C1 segment of cervical spinal cord (tissue), 14 donors: ENCODE measurements at regions not wholly inside any gene's neighbourhood (a gene's known extent, or its start where the extent isn't known, plus 50 kb on each side); places are given as distances from the start of the nearest gene placed in this dataset.
"Not testable (repeated sequence)": the region's sequence is repeated elsewhere in the genome, so short reads cannot be mapped to it uniquely, and the experiment has no call there.

Experiments used
- DNase-seq, 14 donors: peaks; one replicate each; lab custom pipeline; 2025; lab: John Stamatoyannopoulos, UW

DNA sequence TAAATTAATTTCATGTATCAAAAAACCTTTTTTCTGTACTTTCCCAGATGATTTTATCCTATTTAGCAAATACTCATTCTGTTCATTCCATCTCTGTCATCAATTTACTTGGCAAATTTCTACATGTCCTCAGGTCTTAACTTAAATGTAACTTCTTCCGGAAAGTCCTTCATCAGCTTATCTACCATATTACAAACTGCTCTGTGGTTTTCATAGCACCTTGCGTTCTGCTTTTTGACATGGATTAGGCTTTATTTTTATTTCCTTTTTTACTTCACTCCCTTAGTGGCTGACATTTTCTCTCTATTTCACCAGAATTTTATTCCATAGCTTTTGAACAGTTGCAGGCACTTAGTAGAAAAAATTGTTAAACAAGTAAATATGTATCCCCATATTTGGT is 1040.8 kb downstream of the TAF11L14 start:
- DNase-seq: no peak

DNA sequence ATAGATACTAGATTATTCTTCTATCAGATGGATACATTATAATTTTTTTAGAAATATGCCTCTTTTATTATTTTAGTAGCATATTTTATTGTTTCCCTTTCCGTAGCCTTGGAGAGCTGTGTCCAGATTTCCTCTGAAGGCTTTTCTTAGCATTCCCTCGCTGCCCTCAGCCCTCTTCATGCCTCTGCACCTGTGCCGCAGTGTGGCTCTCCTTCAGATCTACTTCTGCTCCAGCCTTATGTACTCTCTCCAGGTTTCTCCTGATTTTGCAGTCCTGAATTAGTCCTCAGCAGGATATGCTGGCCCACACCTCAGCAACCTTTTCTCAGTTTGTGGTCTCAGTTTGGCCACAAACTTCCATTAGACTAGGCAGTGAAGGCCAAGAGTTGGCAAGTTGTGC is 1052.0 kb downstream of the TAF11L14 start:
- DNase-seq: no peak

DNA sequence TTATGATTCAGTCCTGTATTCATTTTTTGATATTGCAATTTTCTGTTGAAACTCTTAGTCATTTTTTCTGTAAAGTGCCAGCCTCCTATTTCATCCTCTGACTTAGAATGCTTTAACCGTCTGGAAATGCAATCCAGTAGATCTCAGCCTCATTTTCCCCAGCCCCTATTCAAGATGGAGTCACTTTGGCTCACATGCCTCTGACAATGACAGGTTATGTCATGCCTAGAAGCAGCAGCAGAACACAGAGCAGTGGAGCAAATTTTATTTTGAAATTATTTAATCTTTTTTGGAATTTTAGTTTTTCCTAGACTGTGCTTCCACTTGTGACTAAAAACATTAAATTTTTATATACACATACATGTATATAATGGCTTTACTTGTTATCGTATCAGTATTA is 1053.2 kb downstream of the TAF11L14 start:
- no peak for DNase-seq

DNA sequence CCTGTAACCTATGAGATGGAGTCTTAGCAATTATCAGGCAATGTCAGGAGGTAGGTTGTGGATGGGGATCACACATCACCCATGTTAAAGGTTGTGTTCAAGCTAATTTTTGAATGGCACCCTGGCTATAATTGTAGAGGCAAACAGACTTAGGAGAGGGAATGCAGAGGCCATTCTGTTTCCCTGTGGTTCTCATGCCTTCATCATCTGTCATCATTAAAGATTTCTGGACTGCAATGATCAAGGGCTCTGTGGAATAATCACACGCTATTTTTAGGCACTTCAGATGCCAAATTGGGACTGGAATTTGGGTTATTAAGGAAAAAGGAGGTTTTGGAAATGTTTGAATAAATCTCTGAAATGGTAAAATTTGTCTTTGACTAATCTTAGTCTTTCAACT is 1065.4 kb downstream of the TAF11L14 start:
- peak in 1 of 14 donors; percentile 25 for DNase-seq

DNA sequence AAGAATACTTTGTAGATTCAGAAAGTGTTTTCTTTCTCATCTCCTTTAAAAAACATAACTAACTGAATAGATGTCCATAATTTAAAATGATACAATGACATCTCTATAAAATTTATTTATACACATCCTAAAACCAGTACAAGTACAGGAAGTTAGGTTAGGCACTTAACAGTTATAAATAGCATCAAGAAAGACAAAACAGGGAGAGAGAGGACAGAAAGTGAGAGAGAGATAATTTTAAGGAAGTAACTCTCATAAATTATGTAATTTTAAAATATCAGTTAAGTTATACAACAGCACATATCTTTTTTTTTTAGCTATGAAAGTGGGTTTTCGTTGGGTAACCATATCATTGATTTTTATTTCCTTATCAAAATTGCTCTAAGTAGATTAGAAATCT is 1068.6 kb downstream of the TAF11L14 start:
- no peak for DNase-seq

DNA sequence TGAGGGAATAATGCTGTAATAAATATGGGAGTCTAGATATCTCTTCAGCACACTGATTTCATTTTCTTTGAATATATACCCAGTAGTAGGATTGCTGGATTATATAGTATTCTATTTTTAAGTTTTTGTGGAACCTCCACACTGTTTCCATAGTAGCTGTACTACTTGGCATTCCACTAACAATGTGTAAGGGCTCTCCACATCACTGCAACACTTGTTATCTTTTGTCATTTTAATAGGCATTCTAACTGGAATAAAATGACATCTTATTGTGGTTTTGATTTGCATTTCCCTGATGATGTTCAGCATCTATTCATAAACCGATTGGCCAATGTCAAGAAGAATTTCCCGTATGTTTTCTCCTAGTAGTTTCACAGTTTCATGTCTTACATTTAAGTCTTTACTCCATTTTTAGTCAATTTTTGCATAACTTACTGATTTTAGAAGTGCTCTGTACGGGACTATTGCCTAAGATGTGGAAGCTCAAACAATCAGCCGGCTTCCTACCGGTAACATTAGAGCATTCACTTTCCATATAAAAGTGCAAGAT is 1078.8 kb downstream of the TAF11L14 start:
- no peak for DNase-seq

DNA sequence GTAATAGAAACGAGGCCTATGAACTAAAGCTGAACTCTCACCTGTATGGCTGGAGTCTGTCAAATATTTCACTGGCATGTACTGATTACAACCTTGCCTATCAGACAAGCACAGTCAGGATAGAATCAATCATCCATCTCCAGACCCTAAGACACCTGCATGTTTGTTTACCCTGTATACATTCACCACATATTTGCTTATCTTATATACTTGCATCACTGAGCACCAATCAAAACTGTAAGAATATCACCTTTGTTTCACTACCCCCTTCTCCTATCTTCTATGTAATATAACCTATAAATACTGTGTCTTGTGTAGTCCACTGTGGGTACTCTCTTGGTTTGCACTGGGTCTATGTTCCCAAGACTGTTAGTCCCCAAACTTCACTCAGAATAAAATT is 1085.7 kb downstream of the TAF11L14 start:
- no peak for DNase-seq

DNA sequence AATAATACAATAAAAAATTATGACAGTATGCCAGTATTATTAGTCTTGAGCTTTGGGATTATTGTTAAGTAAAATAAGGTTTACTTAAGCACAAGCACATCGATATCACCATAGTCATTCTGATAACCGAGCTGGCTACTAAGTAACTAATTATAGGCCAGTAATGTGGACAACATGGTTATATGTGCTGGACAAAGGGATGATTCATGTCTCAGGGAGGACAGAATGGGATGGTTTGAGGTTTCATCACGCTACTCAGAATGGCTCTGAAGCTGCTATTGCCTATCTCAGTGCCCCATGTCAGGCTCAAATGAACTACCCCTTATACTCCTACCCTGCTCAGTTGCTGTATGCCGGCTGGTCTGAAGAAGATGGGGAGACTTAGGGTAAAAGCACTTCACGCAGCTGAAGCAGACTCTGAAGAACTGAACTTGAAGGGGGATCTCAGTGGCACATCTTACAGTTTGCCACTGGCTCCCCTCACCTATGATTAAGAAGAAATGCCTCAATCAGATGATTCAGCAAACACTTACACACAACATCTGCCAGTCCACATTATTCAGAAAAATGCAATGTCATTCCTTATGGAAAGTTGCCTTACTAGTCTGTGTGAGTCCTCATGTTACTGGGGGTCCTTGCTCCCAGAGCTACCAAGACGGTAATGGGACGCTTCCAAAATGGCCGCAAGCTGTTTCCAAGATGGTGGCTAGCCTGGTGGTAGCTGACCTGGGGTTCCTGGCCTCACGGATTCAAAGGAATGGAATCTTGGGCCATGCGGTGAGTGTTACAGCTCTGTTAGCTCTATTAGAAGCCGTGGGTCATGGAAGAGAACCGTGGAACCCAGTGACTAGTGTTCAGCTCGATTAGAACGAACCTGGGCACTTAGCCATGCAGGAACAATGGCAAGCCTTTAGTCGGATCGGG is 1098.6 kb downstream of the TAF11L14 start:
- DNase-seq: no peak

DNA sequence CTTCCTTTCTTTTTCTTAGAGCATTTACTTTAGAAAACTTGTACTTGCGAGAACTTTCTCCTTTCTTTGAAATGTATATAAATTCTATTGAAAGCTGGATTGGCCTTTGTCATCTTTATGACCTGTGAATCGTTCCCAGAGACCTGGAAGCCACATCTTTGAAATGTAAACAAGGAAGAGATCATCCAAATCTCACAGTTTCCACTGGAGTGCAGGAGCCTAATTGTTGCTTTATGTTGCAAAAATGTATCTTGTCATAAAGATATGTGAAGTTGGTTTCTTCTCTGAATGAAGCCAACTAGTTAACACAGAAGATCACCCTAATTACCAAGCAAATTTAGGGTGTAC is 1101.8 kb downstream of the TAF11L14 start:
- DNase-seq: no peak

DNA sequence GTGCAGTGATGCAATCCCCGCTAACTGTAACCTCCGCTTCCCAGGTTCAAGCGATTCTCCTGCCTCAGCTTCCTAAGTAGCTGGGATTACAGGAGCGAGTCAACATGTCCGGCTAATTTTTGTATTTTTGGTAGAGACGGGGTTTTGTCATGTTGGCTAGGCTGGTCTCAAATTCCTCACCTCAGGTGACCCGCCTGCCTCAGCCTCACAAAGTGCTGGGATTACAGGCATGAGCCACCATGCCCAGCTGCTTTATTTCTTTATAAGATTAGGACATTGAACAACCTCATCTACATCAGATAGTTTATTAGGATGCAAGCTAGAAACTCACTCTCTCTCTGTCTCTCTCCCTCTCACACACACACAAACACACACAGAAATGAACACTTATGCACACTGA is 1102.5 kb downstream of the TAF11L14 start:
- not testable (repeated sequence) for DNase-seq

DNA sequence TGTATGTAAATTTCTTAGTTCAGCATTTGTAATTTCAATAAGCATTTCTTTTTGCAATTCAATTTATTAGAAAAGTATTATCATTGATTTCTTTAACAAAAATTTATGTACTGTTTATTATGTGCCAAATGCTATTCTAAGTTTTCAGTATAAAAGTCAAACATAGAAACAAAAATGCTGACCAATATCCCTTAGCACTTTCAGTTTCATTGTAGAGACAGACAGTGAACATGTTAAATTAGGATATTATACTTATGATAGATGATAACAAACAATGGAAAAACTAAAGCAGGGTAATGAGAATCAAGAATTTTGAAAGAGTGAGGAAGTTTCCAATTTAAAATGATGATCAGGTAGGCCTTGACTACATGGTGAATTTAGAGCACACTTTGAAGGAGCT is 1106.0 kb downstream of the TAF11L14 start:
- no peak for DNase-seq

DNA sequence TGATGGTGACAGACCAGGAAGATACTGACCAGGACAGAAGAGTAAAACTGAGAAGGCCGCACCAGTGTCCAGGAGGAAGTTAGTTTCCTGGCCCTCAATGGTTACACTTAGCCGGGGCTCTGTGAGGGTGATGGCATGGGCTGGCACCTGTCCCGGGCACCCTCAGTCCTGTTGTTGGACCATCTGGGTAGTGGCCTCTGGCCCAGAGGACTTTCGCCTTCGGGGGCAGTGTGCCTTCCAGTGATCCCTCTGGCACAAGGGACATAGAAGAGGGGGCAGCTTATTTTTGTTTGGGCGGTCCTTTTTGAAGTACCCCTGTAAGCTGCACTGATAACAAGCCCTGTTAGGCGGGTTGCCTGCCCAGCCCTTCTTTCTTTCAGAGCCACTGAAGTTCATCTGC is 1108.6 kb downstream of the TAF11L14 start:
- no peak for DNase-seq

DNA sequence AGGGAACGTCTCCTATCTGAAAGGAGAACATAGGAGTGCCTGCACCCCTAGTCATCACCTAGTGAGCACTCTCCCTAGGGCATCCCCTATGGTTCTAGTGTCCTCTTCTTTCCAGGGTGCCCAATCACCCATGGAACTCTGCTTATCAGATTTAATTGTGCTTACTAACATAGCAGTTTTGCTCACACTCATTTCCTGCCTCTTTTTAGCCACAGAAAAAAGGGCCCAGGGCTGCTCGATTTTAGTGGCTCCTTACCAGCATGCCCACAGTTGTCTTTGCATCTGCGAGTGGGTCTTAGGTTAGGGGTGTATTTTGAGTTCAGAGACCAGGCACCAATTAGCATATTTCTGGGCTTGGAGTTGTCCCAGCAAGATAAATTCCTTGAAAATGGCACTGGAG is 1110.2 kb downstream of the TAF11L14 start:
- no peak for DNase-seq

DNA sequence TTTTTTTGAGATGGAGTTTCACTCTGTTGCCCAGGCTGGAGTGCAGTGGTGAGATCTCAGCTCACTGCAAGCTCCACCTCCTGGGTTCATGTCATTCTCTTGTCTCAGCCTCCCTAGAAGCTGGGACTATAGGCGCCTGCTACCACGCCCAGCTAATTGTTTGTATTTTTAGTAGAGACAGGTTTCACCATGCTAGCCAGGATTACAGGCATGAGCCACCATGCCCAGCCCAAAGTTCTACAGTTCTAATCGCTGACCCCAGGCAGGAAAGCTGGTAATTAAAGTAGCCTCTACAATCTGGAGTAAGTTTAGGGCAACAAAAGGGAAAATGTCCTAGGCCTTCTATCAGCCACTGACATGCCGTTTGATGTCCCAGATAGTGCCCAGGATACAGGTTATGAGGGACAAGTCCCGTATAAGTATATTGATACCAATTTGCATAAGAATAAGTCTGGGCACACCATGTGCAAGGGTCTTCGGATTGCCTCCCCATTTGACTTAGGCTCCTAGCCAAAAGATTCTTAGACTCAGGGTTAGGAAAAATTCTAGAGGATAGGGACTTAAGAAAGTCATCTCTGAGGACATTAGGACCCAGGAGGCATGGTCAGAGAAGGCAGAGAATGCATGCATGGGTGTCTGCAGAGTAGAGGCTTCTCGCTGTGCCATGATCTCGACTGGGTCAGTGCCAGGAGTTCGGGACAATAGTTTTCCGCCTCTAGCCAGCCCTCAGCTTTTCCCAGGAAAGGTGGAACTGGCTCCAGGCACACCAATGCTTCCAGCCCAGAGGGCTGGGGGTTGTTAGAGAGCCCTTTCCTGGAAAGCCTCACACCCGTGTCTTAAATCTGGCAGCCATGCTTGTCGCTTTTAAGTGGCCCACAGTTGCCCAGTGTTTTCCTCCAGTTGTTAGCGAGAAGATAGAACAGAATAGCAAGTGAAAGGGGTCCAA is 1111.1 kb downstream of the TAF11L14 start:
- peak in 1 of 14 donors; percentile 4 for DNase-seq

DNA sequence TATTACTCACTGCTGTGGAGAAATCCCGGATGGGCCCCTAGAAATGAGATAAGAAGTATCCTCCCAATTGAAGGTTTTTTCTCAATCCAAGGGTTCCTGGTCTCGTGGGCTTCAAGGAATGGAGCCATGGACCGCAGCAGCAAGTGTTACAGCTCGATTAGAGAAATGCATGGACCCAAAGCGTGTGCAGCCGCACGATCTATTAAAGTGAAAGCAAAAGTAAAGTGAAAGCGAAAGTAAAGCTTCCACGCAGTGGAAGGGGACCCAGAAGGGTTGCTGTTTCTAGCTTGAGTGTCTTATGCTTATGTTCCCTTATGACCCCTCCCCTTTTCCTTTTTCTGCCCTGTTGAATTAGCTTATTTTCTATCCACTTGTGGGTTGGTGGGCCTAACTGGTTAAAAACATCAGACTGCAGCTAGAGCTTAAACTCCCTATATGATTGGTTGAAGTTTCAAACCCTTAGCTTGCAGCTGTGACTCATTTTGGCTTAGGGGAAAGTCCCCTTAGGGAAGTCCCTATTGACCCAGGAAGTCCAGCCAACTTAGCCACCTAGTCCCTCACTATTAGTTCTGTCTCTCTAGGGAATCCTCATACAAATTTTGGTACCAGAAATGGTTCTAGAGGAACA is 1111.8 kb downstream of the TAF11L14 start:
- no peak for DNase-seq

DNA sequence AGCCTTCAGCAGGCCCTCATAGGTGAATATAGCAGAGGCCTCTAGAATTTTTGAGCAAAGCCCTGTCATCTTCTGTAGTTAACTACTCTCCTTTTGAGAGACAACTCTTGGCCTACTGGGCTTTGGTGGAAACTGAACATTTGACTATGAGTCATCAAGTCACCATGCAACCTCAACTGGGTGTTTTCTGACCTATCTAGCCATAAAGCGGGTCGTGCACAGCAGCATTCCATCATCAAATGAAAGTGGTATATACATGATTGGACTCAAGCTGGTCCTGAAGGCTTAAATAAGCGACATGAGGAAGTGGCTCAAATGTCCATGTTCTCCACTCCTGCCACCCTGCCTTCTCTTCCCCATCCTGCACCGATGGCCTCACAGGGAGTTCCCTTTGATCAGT is 1115.5 kb downstream of the TAF11L14 start:
- no peak for DNase-seq

DNA sequence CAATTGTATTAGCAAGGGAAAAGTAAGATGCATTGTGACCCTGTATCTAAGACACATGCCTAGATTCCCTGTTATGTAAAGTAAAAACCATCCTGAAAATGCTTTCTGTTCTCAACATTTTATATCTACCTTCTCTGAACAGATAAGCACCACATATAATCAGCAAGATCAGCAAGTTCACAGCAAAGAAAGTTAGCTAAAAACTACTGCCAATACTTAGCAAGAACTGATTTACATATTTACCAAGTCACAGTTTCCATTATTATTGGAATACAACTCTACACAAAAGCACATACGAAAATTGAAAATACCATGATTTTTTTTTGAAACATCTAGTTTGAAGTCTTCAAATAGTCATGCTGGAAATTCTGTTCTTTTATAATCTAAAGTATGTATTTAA is 1118.1 kb downstream of the TAF11L14 start:
- no peak for DNase-seq

DNA sequence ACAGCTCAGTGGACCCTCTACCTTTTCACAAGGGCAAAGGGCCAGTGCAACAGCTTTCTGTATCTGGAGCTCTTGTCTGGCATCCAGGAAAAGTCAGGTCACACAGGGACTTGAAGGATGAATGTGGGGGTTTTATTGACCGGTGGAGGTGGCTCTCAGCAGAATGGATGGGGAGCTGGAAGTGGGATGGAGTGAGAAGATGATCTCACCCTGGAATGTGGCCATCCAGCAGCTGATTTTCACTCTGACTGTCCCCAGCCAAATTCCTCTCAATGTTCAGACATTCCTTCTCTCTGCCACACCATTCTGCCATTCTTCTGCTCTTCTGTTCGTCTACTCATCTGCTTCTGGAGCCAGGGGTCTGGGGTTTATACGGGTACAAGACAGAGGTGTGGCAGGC is 1119.9 kb downstream of the TAF11L14 start:
- no peak for DNase-seq

DNA sequence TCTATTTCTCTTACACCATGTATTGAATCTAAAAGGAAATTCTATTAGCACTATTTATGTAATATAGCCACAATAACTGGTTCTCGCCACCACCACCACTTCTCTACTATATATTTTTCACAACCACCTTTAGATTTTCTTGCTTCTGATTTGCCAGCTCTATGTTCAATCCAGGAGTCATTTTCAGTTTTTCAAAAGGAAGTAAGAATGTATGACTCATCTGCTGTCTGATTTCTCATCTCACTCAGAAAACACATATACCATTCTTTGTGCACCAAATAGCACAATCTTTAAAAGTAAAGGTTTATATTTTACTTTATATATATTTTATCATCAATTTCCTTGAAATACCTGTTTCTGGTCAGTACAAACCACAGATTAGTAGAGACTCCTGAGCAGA is 1127.5 kb downstream of the TAF11L14 start:
- DNase-seq: no peak

DNA sequence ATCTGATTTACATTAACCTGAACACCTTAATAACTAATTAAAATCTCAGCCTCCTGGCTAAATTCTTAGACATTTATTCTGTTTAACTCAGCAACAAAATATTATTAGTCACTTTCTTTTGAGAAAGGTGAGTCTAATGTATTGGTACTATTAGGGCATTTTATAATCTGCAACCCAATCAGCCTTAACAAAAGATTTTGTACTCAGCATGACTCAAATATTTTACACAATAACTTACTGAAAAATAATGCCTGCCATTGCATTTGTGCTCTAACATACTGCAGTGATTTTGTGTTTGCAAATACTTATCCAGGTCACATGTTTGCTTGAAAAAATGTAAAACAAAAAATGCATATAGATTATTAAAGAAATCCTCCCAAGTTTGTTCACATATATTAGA is 1129.9 kb downstream of the TAF11L14 start:
- DNase-seq: no peak

DNA sequence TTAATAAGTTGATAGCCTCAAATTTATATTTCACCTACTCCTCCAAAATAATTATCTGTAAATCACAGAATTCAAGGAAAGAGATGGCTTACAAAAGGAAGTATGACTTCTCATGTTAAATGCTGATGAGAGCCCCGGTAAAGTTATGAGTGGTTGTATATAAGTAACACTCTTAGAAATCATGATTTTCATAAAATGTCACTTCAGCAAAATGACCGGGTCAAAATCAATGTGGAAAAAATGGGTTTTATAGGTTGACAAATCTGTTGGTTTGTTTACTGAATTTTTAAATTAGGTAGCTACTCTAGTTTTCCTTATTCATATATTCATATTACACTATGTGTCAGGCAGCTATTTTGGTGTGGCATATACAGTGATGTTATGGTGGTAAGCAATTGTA is 1131.0 kb downstream of the TAF11L14 start:
- DNase-seq: no peak

DNA sequence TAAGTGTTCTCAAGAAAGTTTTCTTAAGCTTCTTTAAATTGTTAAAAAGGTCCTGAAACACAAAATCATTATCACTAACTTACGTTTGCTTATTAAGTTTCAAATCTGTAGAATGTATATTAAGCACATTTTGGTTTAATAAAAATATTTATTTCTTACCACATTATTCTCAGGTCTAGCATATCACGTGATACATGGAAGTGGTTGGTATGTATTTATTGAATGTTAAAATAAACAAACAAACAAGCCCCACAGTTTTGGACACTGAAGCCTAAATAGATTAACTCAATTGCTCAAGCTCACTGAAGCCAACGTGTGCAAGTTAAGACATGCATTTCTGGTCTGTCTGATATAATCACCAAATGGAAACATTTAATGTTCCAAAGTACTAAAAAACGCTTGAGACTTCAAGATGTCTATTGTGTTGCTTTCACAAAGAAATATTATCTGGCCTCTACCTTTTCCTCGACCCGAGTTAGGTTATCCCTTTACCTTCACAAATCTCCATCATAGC is 1136.9 kb downstream of the TAF11L14 start:
- DNase-seq: no peak
